HepG2 (cell line): ENCODE measurements at regions not wholly inside any gene's neighbourhood (a gene's known extent, or its start where the extent isn't known, plus 50 kb on each side); places are given as distances from the start of the nearest gene placed in this dataset.

Experiments
- ATAC-seq: fragments of 200-7000 bp; cut with Tn5 transposase; 3 replicates; pipeline ENCODE4 v1.9.1; 2020; ENCODE audit warnings: mild to moderate bottlenecking, moderate library complexity
- BruUV-seq: library from RNA; stranded (reverse); fragments of 400-500 nt; replicated peaks from 2 replicates; lab custom pipeline; 2021; lab: Mats Ljungman, UMichigan
- CTCF ChIA-PET: fragments of 300-600 bp; formaldehyde crosslinking; extraction: SDS; loops from one replicate; lab custom pipeline; 2021; ENCODE audit warnings: low total read pairs, inconsistent platforms, low intra/inter-chr PET ratio; lab: Yijun Ruan, JAX
- POLR2A ChIA-PET: fragments of 350-600 bp; sonication (Branson Sonifier 250); formaldehyde crosslinking; loops from one replicate; lab custom pipeline; 2020; ENCODE audit warnings: antibody characterized with exemption, inconsistent platforms; lab: Yijun Ruan, JAX
- DNase-seq: peaks from one replicate; pipeline ENCODE4 v3.0.0-alpha.2; 2015; ENCODE audit warnings: low spot score
- FAIRE-seq: peaks from 3 replicates; lab custom pipeline; 2011; peaks lifted over from hg19 to GRCh38; lab: Jason Lieb, UNC
- H2AFZ ChIP-seq: one replicate; pipeline ENCODE4 v1.6.1; 2011; ENCODE audit warnings: low read length, inconsistent platforms
- H3K27ac ChIP-seq: fragments of 300-600 bp; 3 replicates; pipeline ENCODE4 v1.8.0; 2011; ENCODE audit warnings: mixed run types, mild to moderate bottlenecking, mixed read lengths, low read length, inconsistent platforms; ENCODE audit not compliant: insufficient read depth; ENCODE audit errors: extremely low read length
- H3K27me3 ChIP-seq, 2 experiments: fragments of 200-600 bp in 1 of 2; 2 replicates in 1 of 2; 3 replicates in 1 of 2; pipeline versions ENCODE4 v1.6.0 to v1.8.0; 2011; ENCODE audit warnings: low read length in 2 of 2, mild to moderate bottlenecking in 2 of 2, moderate library complexity in 2 of 2, inconsistent platforms in 1 of 2; ENCODE audit not compliant: insufficient read depth in 2 of 2, control insufficient read depth in 1 of 2
- H3K36me3 ChIP-seq, 2 experiments: fragments of 200-600 bp in 1 of 2; replicated peaks in 1 of 2; 2 replicates in 1 of 2; 3 replicates in 1 of 2; pipeline versions ENCODE4 v1.5.1 to v1.8.0; 2011; ENCODE audit warnings: low read length in 2 of 2, inconsistent platforms in 1 of 2; ENCODE audit not compliant: insufficient read depth in 2 of 2, control insufficient read depth in 1 of 2
- H3K4me1 ChIP-seq: 2 replicates; pipeline ENCODE4 v1.5.1; 2012; ENCODE audit warnings: low read length, inconsistent platforms; ENCODE audit not compliant: insufficient read depth
- H3K4me2 ChIP-seq: 2 replicates; pipeline ENCODE4 v1.6.0; 2011; ENCODE audit warnings: low read depth, low read length, inconsistent platforms
- H3K4me3 ChIP-seq, 3 experiments: fragments of 200-600 bp in 1 of 3; sonication (generic), shearing (Covaris generic) in 1 of 3; replicated peaks in 1 of 3; 2 replicates each; pipeline ENCODE4 v1.5.1; 2011 to 2016; ENCODE audit warnings: low read length in 3 of 3, inconsistent platforms in 2 of 3, low read depth in 2 of 3, mild to moderate bottlenecking in 2 of 3, control low read depth in 1 of 3, mixed read lengths in 1 of 3; ENCODE audit not compliant: insufficient read depth in 1 of 3
- H3K79me2 ChIP-seq: one replicate; pipeline ENCODE4 v1.6.1; 2011; ENCODE audit warnings: low read length, inconsistent platforms; ENCODE audit not compliant: insufficient read depth
- H3K9ac ChIP-seq: 2 replicates; pipeline ENCODE4 v1.6.0; 2011; ENCODE audit warnings: mild to moderate bottlenecking, low read depth, low read length, inconsistent platforms; ENCODE audit not compliant: insufficient read depth
- H3K9me3 ChIP-seq: 2 replicates; pipeline ENCODE4 v1.5.1; 2012; ENCODE audit warnings: mild to moderate bottlenecking, low read length
- H4K20me1 ChIP-seq: 2 replicates; pipeline ENCODE4 v1.6.0; 2011; ENCODE audit warnings: inconsistent platforms, mild to moderate bottlenecking, low read length, moderate library complexity; ENCODE audit not compliant: insufficient read depth
- GZF1 ChIP-seq: sonication (generic); formaldehyde crosslinking; IDR thresholded peaks from 2 replicates; pipeline ENCODE4 v1.5.1; 2020; ENCODE audit warnings: mild to moderate bottlenecking, missing genetic modification reagents
- KLF12 ChIP-seq: sonication (generic); formaldehyde crosslinking; IDR thresholded peaks from 2 replicates; pipeline ENCODE4 v1.4.0; 2020; ENCODE audit warnings: missing genetic modification reagents, borderline replicate concordance
- NFE2L1 ChIP-seq: sonication (generic); formaldehyde crosslinking; IDR thresholded peaks from 2 replicates; pipeline ENCODE4 v1.4.0; 2020; ENCODE audit warnings: missing genetic modification reagents, mild to moderate bottlenecking, borderline replicate concordance
- RAD21 ChIP-seq: fragments of 450-650 bp; formaldehyde crosslinking; IDR thresholded peaks from 2 replicates; pipeline ENCODE4 v1.5.0; 2020; ENCODE audit warnings: mild to moderate bottlenecking
- SNAI1 ChIP-seq: sonication (generic); formaldehyde crosslinking; IDR thresholded peaks from 2 replicates; pipeline ENCODE4 v1.5.0; 2020; ENCODE audit warnings: mild to moderate bottlenecking, missing genetic modification reagents, borderline replicate concordance
- ZNF121 ChIP-seq: sonication (generic); formaldehyde crosslinking; IDR thresholded peaks from 2 replicates; pipeline ENCODE4 v1.5.0; 2020; ENCODE audit warnings: mild to moderate bottlenecking, missing genetic modification reagents
- ZSCAN25 ChIP-seq: sonication (generic); formaldehyde crosslinking; IDR thresholded peaks from 2 replicates; pipeline ENCODE4 v1.8.0; 2022; ENCODE audit warnings: mild to moderate bottlenecking, missing genetic modification reagents
- WGBS: methylation state at CpG from one replicate; pipeline ENCODE4 v1.1.6; 2017; ENCODE audit warnings: low lambda C conversion rate; 5-methylcytosine and 5-hydroxymethylcytosine counted together
- in situ Hi-C: cut with HindIII; loops from 2 replicates; pipeline ENCODE4 v1.10.0; 2017; ENCODE audit warnings: low pct_unique_long_range_greater_than_20kb; ENCODE audit not compliant: extremely low pct_ligation_motif_present
- intact Hi-C: fragments of 100-400 bp; cut with micrococcal nuclease; formaldehyde crosslinking; loops from one replicate; pipeline ENCODE4 v1.10.0; 2022; ENCODE audit not compliant: unreplicated experiment
- TF ChIP-seq, protein P1 (sequence below): sonication (generic); formaldehyde crosslinking; IDR thresholded peaks from 2 replicates; pipeline ENCODE4 v1.4.0; 2020; ENCODE audit warnings: missing genetic modification reagents
- TF ChIP-seq, protein P2 (sequence below): sonication (generic); formaldehyde crosslinking; IDR thresholded peaks from 2 replicates; pipeline ENCODE4 v1.9.0; 2021; ENCODE audit warnings: missing genetic modification reagents, mild to moderate bottlenecking, borderline replicate concordance
- TF ChIP-seq, protein P3 (sequence below), 2 experiments: fragments of 450-650 bp in 1 of 2; sonication (generic) in 1 of 2; formaldehyde crosslinking in 1 of 2; IDR thresholded peaks; 2 replicates each; pipeline versions ENCODE4 v1.6.1 to v1.8.0; 2016 to 2022; ENCODE audit warnings: antibody characterized with exemption in 1 of 2, mild to moderate bottlenecking in 1 of 2, missing genetic modification reagents in 1 of 2

DNA sequence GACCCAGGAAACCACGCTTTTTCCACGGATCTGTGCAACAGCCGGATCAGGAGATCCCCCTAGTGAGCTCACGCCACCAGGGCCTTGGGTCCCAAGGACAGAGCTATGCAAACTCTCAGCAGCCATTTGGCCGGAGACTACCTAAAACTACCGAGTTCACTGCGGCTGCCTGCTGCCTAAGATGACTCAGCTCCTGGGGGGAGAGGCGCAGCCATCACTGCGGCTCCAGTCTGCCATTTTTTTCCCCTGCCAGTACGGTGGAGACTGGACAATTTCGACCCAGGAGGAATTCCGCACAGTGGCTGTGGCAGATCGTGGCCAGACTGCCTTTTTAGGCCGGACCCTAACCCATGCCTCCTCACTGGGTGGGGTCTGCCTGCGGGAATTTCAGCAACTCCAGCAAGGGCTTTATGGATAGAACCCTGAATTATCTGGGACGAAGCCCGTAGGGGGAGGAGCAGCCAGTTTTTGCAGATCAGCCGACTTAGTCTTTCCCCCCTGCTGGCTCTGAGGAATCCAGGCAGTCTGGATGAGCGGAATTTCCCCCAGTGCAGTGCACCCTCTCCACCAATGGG is 424.9 kb upstream of the UBE2E3 start:
- FAIRE-seq, result no peak
- no peaks in the 10 kb centered on the region for H3K36me3 ChIP-seq
- WGBS, result 53% methylated on average over 17 of the region's 19 CpGs
- no peak overlapping the region for H2AFZ ChIP-seq
- no peaks in the 10 kb centered on the region for H3K79me2 ChIP-seq
- in situ Hi-C loops, result no loop called here
- H3K4me2 ChIP-seq, result no peak overlapping the region
- H3K9ac ChIP-seq, result no peak overlapping the region
- no peaks in the 10 kb centered on the region for H4K20me1 ChIP-seq
- no peaks in the 10 kb centered on the region for H3K9me3 ChIP-seq
- DNase-seq, result no peak
- BruUV-seq, result no TSS peak
- ATAC-seq, result no peak
- H3K4me1 ChIP-seq, result no peaks in the 10 kb centered on the region
- H3K27me3 ChIP-seq, result no peaks in the 10 kb centered on the region
- CTCF ChIA-PET, result no interaction called here
- intact Hi-C loops, result no loop called here
- no peak overlapping the region for H3K27ac ChIP-seq
- POLR2A ChIA-PET, result no interaction called here
- H3K4me3 ChIP-seq, result no peak overlapping the region
- TF ChIP-seq ZSCAN25 (CRISPR knock-in tag) (no peak), KLF12 (CRISPR knock-in tag) (no peak), ZNF121 (CRISPR knock-in tag) (no peak), GZF1 (CRISPR knock-in tag) (no peak), RAD21 (CRISPR knock-in tag) (no peak), NFE2L1 (CRISPR knock-in tag) (no peak), SNAI1 (CRISPR knock-in tag) (no peak)
- TF ChIP-seq, protein P1, sequence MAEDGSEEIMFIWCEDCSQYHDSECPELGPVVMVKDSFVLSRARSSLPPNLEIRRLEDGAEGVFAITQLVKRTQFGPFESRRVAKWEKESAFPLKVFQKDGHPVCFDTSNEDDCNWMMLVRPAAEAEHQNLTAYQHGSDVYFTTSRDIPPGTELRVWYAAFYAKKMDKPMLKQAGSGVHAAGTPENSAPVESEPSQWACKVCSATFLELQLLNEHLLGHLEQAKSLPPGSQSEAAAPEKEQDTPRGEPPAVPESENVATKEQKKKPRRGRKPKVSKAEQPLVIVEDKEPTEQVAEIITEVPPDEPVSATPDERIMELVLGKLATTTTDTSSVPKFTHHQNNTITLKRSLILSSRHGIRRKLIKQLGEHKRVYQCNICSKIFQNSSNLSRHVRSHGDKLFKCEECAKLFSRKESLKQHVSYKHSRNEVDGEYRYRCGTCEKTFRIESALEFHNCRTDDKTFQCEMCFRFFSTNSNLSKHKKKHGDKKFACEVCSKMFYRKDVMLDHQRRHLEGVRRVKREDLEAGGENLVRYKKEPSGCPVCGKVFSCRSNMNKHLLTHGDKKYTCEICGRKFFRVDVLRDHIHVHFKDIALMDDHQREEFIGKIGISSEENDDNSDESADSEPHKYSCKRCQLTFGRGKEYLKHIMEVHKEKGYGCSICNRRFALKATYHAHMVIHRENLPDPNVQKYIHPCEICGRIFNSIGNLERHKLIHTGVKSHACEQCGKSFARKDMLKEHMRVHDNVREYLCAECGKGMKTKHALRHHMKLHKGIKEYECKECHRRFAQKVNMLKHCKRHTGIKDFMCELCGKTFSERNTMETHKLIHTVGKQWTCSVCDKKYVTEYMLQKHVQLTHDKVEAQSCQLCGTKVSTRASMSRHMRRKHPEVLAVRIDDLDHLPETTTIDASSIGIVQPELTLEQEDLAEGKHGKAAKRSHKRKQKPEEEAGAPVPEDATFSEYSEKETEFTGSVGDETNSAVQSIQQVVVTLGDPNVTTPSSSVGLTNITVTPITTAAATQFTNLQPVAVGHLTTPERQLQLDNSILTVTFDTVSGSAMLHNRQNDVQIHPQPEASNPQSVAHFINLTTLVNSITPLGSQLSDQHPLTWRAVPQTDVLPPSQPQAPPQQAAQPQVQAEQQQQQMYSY (CRISPR knock-in tag), result no peak
- TF ChIP-seq, protein P2, sequence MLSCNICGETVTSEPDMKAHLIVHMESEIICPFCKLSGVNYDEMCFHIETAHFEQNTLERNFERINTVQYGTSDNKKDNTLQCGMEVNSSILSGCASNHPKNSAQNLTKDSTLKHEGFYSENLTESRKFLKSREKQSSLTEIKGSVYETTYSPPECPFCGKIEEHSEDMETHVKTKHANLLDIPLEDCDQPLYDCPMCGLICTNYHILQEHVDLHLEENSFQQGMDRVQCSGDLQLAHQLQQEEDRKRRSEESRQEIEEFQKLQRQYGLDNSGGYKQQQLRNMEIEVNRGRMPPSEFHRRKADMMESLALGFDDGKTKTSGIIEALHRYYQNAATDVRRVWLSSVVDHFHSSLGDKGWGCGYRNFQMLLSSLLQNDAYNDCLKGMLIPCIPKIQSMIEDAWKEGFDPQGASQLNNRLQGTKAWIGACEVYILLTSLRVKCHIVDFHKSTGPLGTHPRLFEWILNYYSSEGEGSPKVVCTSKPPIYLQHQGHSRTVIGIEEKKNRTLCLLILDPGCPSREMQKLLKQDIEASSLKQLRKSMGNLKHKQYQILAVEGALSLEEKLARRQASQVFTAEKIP (CRISPR knock-in tag), result no peak
- TF ChIP-seq, protein P3, sequence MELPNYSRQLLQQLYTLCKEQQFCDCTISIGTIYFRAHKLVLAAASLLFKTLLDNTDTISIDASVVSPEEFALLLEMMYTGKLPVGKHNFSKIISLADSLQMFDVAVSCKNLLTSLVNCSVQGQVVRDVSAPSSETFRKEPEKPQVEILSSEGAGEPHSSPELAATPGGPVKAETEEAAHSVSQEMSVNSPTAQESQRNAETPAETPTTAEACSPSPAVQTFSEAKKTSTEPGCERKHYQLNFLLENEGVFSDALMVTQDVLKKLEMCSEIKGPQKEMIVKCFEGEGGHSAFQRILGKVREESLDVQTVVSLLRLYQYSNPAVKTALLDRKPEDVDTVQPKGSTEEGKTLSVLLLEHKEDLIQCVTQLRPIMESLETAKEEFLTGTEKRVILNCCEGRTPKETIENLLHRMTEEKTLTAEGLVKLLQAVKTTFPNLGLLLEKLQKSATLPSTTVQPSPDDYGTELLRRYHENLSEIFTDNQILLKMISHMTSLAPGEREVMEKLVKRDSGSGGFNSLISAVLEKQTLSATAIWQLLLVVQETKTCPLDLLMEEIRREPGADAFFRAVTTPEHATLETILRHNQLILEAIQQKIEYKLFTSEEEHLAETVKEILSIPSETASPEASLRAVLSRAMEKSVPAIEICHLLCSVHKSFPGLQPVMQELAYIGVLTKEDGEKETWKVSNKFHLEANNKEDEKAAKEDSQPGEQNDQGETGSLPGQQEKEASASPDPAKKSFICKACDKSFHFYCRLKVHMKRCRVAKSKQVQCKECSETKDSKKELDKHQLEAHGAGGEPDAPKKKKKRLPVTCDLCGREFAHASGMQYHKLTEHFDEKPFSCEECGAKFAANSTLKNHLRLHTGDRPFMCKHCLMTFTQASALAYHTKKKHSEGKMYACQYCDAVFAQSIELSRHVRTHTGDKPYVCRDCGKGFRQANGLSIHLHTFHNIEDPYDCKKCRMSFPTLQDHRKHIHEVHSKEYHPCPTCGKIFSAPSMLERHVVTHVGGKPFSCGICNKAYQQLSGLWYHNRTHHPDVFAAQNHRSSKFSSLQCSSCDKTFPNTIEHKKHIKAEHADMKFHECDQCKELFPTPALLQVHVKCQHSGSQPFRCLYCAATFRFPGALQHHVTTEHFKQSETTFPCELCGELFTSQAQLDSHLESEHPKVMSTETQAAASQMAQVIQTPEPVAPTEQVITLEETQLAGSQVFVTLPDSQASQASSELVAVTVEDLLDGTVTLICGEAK (IDR thresholded peaks at IDR 0.05), result no peak
- TF ChIP-seq, protein P3 (CRISPR knock-in tag; IDR thresholded peaks at IDR 0.05), result no peak
